ENCODE measurements at regions not wholly inside any gene's neighbourhood (a gene's known extent, or its start where the extent isn't known, plus 50 kb on each side); places are given as distances from the start of the nearest gene placed in this dataset.

DNA sequence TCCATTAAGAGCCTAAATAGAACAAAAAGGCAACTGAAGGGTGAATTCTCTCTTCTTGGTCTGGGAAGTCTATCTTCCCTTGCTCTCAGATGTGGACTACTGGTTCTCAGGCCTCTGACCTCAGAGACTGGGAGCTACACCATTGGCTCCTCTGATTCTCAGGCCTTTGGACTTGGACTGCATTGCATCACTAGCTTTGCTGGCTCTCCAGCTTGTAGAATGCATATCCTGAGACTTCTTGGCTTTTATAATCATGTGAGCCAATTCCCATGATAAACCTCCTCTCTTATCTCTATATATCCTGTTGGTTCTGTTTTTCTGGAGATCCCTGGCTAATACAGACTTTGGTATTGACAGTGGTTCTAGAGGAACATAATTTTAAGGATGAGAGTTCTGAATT, 89.8 kb downstream of the PSAT1 start:
- H3K9ac ChIP-seq (replicated peaks in 1 of 4; ENCODE audit: extremely low read depth in 1 of 4, low read depth in 3 of 4, low read length in 3 of 4): no peak overlapping the region
- no peak overlapping the region for H4K8ac ChIP-seq (ENCODE audit: extremely low read depth, insufficient read depth, low read length)
- no peak overlapping the region for H3K56ac ChIP-seq (replicated peaks; ENCODE audit: insufficient read length, low read depth, low read length)
- ChIA-PET POLR2A (ENCODE audit: partially characterized antibody) (interaction anchor here (0.8 kb wide), 1 partner anchor 23 kb away, joined by 3 read pairs; no protein-coding TSS in a partner anchor), CTCF (ENCODE audit: partially characterized antibody) (interaction anchor here (0.6 to 2.8 kb wide), 4 partner anchors 16 to 149 kb away, joined by 3 to 12 read pairs (median 6); no protein-coding TSS in a partner anchor)
- no peak overlapping the region for H3K27ac ChIP-seq (ENCODE audit: low read depth, low read length)
- H2AFZ ChIP-seq (ENCODE audit: low read length): no peak overlapping the region
- no peaks in the 10 kb centered on the region; a peak in 1 of 4 replicates for H3K9me3 ChIP-seq (ENCODE audit: insufficient read depth in 2 of 2, low read depth in 1 of 2, low read length in 1 of 2)
- no peaks in the 10 kb centered on the region for H4K20me1 ChIP-seq (replicated peaks in 1 of 2; ENCODE audit: control insufficient read depth in 1 of 2, insufficient read depth in 2 of 2, low read length in 2 of 2)
- H2BK20ac ChIP-seq (ENCODE audit: low read length): no peak overlapping the region
- no peak for FAIRE-seq
- no peak overlapping the region for H3K4me2 ChIP-seq (ENCODE audit: insufficient read depth in 1 of 2, low read depth in 2 of 2, low read length in 2 of 2)
- no peak overlapping the region for H4K5ac ChIP-seq (ENCODE audit: insufficient read length, low read depth, low read length)
- peaks cover 0 to 3% (median 2%) of the 10 kb centered on the region in 4 experiments; a peak in 2 of 7 replicates for H3K4me1 ChIP-seq (replicated peaks in 1 of 4; ENCODE audit: control insufficient read depth in 3 of 4, insufficient read depth in 4 of 4, low read length in 3 of 4)
- H2BK120ac ChIP-seq (replicated peaks; ENCODE audit: low read depth, low read length): no peak overlapping the region
- no peak overlapping the region for H3K23ac ChIP-seq (ENCODE audit: insufficient read length)
- H3K36me3 ChIP-seq (ENCODE audit: control insufficient read depth in 2 of 4, insufficient read depth in 4 of 4, low read length in 3 of 4): no peaks in the 10 kb centered on the region; a peak in 1 of 8 replicates
- H3K18ac ChIP-seq (ENCODE audit: extremely low read depth, low read length): no peak overlapping the region
- no peak for DNase-seq (ENCODE audit: low read depth in 1 of 2, low spot score in 2 of 2)
- no peaks in the 10 kb centered on the region for H3K23me2 ChIP-seq (ENCODE audit: low read depth, low read length)
- H3K14ac ChIP-seq (ENCODE audit: insufficient read length): no peak overlapping the region
- no peaks in the 10 kb centered on the region for H3K79me2 ChIP-seq (ENCODE audit: control insufficient read depth in 1 of 2, insufficient read depth in 2 of 2, low read length in 2 of 2)
- H4K91ac ChIP-seq (replicated peaks; ENCODE audit: insufficient read length, low read length): no peak overlapping the region
- no peak overlapping the region for H2BK5ac ChIP-seq (ENCODE audit: low read depth, low read length)
- H2AK5ac ChIP-seq (ENCODE audit: low read depth, low read length): no peak overlapping the region
- no peak overlapping the region for H2BK15ac ChIP-seq (ENCODE audit: low read length)
- no peak overlapping the region for H2BK12ac ChIP-seq (ENCODE audit: low read depth, low read length)
- no peak overlapping the region for H3K4me3 ChIP-seq (ENCODE audit: extremely low read depth in 1 of 4, insufficient read depth in 2 of 4, low read depth in 3 of 4, low read length in 4 of 4)
- H3K4ac ChIP-seq (replicated peaks; ENCODE audit: insufficient read length, low read depth, low read length): no peak overlapping the region
- no peaks in the 10 kb centered on the region for H3K79me1 ChIP-seq (ENCODE audit: low read depth, low read length)
- H3K27me3 ChIP-seq (replicated peaks in 1 of 4; ENCODE audit: control insufficient read depth in 3 of 4, extremely low read depth in 1 of 4, insufficient read depth in 3 of 4, low read length in 3 of 4): peaks cover 0 to 1% (median 0%) of the 10 kb centered on the region in 4 experiments; a peak in 1 of 7 replicates
- TF ChIP-seq, protein P1, sequence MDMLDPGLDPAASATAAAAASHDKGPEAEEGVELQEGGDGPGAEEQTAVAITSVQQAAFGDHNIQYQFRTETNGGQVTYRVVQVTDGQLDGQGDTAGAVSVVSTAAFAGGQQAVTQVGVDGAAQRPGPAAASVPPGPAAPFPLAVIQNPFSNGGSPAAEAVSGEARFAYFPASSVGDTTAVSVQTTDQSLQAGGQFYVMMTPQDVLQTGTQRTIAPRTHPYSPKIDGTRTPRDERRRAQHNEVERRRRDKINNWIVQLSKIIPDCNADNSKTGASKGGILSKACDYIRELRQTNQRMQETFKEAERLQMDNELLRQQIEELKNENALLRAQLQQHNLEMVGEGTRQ (IDR thresholded peaks at IDR 0.05; ENCODE audit: low read length): no peak
- TF ChIP-seq POLR2A (IDR thresholded peaks at IDR 0.05; ENCODE audit: control extremely low read depth in 1 of 2, low read depth in 2 of 2, low read length in 2 of 2) (no peak), TAF7 (optimal IDR thresholded peaks at IDR 0.05; ENCODE audit: borderline replicate concordance, low read depth, low read length) (no peak), SAP30 (IDR thresholded peaks at IDR 0.05; ENCODE audit: insufficient read depth, insufficient replicate concordance, low read length) (no peak), EP300 (IDR thresholded peaks at IDR 0.05; ENCODE audit: borderline replicate concordance in 1 of 2, low read depth in 2 of 2, low read length in 2 of 2) (no peak), EGR1 (IDR thresholded peaks at IDR 0.05; ENCODE audit: borderline replicate concordance, low read depth, low read length) (no peak), SIX5 (IDR thresholded peaks at IDR 0.05; ENCODE audit: low read depth, low read length) (no peak), RAD21 (IDR thresholded peaks at IDR 0.05 in 1 of 2, conservative IDR thresholded peaks at IDR 0.05 in 1 of 2; ENCODE audit: low read depth in 2 of 2, low read length in 2 of 2) (no peak), BCL11A (IDR thresholded peaks at IDR 0.05; ENCODE audit: low read depth in 2 of 2, low read length in 2 of 2) (no peak), RXRA (IDR thresholded peaks at IDR 0.05; ENCODE audit: insufficient read depth, low read depth, low read length) (no peak), GABPA (IDR thresholded peaks at IDR 0.05; ENCODE audit: borderline replicate concordance, insufficient read depth, low read length) (no peak), GTF2F1 (IDR thresholded peaks at IDR 0.05; ENCODE audit: borderline replicate concordance, low read depth, low read length) (no peak)
- TF ChIP-seq, protein P2, sequence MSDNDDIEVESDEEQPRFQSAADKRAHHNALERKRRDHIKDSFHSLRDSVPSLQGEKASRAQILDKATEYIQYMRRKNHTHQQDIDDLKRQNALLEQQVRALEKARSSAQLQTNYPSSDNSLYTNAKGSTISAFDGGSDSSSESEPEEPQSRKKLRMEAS (IDR thresholded peaks at IDR 0.05): no peak
